ENCODE measurements at regions not wholly inside any gene's neighbourhood (a gene's known extent, or its start where the extent isn't known, plus 50 kb on each side); places are given as distances from the start of the nearest gene placed in this dataset.

GRCh38 chr2:20110876-20111275 is 59.4 kb upstream of the LAPTM4A start:
- DNase-seq (ENCODE audit: low read depth): no peak

GRCh38 chr2:20110383-20110782 is 59.0 kb upstream of the LAPTM4A start:
- DNase-seq (ENCODE audit: low read depth): no peak

- DNase-seq (ENCODE audit: low read depth): peak; percentile 80
Measured at GRCh38 chr2:20108655-20109396, 57.4 kb upstream of the LAPTM4A start.

GRCh38 chr2:20107776-20108175 is 56.3 kb upstream of the LAPTM4A start:
- no peak for DNase-seq (ENCODE audit: low read depth)

GRCh38 chr2:20107352-20107751 is 55.9 kb upstream of the LAPTM4A start:
- no peak for DNase-seq (ENCODE audit: low read depth)

- DNase-seq (ENCODE audit: low read depth): peak; percentile 47
Measured at GRCh38 chr2:20106746-20107145, 55.3 kb upstream of the LAPTM4A start.

GRCh38 chr2:20104900-20105545 is 53.6 kb upstream of the LAPTM4A start:
- no peak for DNase-seq (ENCODE audit: low read depth)

- DNase-seq (ENCODE audit: low read depth): peak; percentile 54
Measured at GRCh38 chr2:20103530-20103929, 52.1 kb upstream of the LAPTM4A start.

Measured in iris pigment epithelial cell (primary cell).